GM12874 (cell line): ENCODE measurements at regions not wholly inside any gene's neighbourhood (a gene's known extent, or its start where the extent isn't known, plus 50 kb on each side); places are given as distances from the start of the nearest gene placed in this dataset.

Experiments
- TF ChIP-seq, protein P1 (sequence below): IDR thresholded peaks from 2 replicates; pipeline ENCODE4 v1.5.1; 2011; ENCODE audit warnings: low read depth, mild to moderate bottlenecking, control low read depth, low read length, moderate library complexity; ENCODE audit not compliant: insufficient read depth

DNA sequence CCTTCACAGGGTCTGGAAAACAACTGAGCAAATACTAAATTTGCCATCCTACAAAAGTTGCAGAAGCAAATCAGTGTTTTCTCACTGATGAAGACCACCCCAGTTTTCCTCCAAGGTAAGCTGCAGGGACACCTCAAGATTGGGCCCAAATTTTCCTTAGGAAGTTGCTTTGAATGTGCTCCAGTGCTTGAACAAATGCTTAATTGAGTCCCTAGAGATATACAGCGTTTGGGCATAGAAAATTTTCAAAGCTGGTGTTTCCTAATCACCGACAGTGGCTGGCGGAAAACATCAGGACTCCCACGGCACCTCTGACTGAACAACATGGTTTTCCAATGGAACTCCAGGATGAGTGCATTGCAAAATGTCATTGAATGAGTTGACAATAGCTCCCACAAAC lies 92.5 kb upstream of the HMGA2 start:
- TF ChIP-seq, protein P1, sequence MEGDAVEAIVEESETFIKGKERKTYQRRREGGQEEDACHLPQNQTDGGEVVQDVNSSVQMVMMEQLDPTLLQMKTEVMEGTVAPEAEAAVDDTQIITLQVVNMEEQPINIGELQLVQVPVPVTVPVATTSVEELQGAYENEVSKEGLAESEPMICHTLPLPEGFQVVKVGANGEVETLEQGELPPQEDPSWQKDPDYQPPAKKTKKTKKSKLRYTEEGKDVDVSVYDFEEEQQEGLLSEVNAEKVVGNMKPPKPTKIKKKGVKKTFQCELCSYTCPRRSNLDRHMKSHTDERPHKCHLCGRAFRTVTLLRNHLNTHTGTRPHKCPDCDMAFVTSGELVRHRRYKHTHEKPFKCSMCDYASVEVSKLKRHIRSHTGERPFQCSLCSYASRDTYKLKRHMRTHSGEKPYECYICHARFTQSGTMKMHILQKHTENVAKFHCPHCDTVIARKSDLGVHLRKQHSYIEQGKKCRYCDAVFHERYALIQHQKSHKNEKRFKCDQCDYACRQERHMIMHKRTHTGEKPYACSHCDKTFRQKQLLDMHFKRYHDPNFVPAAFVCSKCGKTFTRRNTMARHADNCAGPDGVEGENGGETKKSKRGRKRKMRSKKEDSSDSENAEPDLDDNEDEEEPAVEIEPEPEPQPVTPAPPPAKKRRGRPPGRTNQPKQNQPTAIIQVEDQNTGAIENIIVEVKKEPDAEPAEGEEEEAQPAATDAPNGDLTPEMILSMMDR: no peak

DNA sequence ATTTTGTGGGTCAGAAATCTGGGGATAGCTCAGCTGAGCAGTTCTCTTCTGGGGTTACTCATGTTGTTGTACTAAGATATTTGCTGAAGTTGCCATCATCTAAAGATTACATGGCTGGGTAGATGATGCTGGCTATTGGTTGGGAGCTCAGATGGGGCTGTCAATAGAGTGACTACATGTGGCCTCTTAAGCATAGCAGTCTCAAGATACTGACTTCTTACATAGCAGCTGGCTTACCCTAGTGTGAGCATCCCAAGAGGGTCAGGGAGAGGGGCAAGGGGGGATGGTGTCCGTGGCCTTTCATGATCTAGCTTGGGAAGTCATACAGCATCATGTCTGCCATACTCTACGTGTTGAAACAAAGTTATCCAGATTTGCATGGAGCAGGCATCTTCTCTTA lies 90.1 kb upstream of the HMGA2 start:
- TF ChIP-seq, protein P1: no peak

DNA sequence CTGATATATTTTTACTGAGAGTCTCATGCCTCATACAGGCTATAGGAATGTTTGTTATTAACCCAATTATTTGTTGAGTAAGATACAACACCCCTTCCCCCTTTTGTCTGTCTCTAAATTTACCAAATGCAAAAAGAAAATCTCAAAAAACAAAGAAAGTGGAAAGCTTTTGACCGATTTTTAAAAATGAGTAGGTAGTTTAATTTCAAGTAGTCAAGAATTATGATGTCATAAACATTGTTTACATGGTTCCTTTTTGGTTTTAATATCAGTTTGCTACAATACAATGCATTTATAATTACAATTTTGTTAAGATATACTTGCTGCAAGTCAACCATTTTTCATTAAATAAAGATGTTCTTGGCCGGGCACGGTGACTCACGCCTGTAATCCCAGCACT lies 84.7 kb upstream of the HMGA2 start:
- TF ChIP-seq, protein P1: no peak

DNA sequence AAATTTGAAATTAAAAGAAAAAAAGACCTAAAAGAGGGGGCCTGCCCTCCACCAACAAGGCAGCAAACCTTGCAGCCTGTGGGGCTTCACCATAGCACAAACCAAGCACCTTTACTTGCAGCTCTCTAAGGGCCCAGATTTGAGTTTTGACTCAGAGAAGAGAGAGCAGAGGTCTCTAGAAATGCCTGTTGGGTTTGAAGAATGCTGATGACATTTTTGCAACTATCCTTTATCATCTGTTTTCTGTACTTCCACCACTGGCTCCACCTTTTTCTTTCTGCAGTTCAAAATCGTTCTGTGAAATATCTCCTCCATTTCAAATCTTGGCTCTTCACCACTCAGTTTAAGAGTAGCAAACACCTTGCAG lies 83.8 kb upstream of the HMGA2 start:
- TF ChIP-seq, protein P1: no peak

DNA sequence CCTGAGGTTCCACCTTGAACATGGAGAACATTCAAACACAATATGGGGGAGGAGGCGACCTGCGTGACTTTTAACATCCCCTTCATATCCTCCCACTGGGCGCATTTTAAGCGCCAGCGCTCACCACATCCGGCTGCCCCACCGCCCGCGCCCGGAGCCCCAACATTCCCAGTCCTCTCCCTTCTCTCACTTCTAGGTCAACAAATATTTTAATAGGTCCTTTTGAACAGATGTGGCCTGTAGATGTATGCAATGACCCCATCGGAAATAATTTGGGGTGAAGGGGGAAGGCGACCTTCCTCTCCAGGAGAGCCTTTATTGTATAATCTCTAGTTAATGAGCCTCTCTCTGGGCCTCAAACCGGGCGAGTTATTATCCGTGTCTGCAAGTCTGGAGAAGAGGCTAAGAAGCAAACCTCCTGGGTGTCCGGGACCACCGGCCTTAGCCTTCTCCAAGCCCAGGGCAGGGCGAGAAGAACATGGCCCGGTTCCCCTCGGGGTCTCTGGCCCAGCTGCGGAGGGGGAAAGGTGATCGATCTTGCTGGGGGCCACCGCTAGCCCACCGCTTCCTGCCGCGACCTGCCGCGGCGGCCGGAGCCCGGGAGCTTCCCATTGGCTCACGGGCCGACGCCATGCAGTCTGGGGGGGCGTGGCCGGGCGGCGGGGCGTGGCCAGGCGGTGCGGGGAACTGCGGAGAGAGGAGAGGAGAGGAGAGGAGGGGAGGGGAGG lies 83.2 kb upstream of the HMGA2 start:
- TF ChIP-seq, protein P1: no peak

DNA sequence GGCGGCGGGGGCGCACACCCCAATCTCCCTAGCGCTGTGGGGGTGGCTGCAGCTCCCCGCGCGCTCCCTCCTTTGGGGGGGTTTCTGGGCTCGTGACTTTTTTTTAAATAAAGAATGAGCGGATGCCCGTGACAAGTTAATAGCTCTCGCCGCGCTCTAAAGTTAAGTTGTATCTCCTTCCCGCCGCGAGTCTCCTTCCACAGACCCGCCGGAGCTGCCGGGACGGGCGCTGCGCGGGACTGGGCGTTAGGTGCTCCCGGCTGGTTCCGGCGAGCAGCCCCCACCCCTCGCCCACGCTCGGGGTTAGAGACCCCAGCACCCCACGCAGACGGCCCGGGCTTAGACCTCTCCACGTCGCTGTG lies 82.6 kb upstream of the HMGA2 start:
- TF ChIP-seq, protein P1: no peak

DNA sequence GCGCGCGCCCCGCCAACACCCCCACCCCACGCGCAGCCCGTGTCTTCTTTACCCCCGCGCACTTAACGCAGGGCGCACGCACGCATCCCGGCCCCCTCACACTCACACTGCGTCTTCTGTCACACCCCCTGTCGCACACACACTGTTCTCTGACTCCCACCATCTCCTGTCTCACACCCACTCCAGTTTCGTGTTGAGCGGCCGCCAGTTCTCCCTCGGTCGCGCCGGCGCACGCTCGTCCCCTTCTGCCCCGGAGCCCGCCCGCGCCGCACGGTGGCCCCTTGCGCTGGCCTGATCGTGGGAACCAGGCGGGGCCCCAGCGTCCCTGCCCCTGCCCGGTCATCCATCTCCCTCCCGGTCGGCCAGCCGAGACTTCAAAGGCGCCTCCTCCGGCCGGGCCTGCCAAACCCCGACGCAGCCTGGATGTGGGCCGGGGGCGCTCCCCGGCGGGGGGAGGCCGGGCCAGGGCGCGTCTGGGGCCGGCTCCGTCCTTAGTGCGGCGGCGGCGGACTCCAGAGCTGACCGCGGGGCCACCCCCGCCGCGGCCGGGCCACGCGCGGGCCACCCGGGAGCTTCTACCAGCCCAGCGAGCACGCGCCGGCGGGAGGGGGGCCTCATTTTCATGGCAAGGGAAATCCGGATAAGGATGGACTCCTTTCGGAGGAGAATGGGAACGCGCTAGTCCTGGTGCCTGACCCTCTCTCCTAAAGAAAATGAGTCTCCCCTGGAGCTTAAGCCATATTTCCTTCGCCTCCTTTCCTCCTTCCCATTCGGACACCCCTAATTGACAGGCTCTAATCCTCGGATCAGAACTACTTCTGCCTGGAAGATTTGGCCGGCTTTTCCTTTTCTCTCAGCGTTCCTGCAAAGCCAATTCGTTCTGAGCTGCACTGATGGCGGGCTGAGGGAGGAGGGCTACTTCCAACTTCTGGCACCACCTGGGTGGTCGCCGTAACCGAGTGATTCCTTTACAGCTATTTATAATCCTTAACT lies 82.0 kb upstream of the HMGA2 start:
- TF ChIP-seq, protein P1: no peak
